ENCODE measurements at regions not wholly inside any gene's neighbourhood (a gene's known extent, or its start where the extent isn't known, plus 50 kb on each side); places are given as distances from the start of the nearest gene placed in this dataset.

DNA sequence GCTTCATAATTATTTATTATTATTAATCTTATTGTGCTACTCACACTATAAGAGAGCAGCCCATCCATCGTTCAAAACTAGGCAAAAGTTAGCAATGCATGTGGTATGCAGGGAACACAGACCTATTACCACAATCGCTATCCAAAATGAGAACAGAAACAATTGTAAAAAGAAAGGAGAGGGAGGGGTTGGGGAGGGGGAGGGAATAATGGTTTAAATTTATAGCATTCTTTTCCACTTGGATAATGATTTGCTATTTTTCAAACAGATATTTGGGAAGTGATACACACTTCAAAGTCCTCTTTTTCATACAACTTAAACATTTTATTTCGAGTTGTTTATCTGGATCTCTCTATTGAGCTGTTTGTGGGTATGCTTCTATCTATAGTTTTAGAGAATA lies 248.6 kb upstream of the SOX5 start:
- TF ChIP-seq, protein P1, sequence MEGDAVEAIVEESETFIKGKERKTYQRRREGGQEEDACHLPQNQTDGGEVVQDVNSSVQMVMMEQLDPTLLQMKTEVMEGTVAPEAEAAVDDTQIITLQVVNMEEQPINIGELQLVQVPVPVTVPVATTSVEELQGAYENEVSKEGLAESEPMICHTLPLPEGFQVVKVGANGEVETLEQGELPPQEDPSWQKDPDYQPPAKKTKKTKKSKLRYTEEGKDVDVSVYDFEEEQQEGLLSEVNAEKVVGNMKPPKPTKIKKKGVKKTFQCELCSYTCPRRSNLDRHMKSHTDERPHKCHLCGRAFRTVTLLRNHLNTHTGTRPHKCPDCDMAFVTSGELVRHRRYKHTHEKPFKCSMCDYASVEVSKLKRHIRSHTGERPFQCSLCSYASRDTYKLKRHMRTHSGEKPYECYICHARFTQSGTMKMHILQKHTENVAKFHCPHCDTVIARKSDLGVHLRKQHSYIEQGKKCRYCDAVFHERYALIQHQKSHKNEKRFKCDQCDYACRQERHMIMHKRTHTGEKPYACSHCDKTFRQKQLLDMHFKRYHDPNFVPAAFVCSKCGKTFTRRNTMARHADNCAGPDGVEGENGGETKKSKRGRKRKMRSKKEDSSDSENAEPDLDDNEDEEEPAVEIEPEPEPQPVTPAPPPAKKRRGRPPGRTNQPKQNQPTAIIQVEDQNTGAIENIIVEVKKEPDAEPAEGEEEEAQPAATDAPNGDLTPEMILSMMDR (IDR thresholded peaks at IDR 0.05; ENCODE audit: extremely low read depth in 1 of 2, insufficient read depth in 1 of 2, low read depth in 1 of 2, low read length in 2 of 2): no peak
- TF ChIP-seq POLR2A (IDR thresholded peaks at IDR 0.05; ENCODE audit: low read depth, low read length): no peak
- TF ChIP-seq POLR2AphosphoS5 (IDR thresholded peaks at IDR 0.05; ENCODE audit: insufficient read depth, low read depth, low read length): no peak
- TF ChIP-seq MYC (IDR thresholded peaks at IDR 0.05; ENCODE audit: low read depth, low read length): no peak
- TF ChIP-seq, protein P2, sequence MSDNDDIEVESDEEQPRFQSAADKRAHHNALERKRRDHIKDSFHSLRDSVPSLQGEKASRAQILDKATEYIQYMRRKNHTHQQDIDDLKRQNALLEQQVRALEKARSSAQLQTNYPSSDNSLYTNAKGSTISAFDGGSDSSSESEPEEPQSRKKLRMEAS (IDR thresholded peaks at IDR 0.05; ENCODE audit: insufficient read depth, insufficient read length): no peak
- no peak for TF ChIP-seq EZH2 (IDR thresholded peaks at IDR 0.05; ENCODE audit: borderline replicate concordance, low read depth, low read length, severe bottlenecking)
- TF ChIP-seq JUN (IDR thresholded peaks at IDR 0.05; ENCODE audit: borderline replicate concordance, insufficient read depth, insufficient read length, low read depth): no peak
- TF ChIP-seq GATA2 (IDR thresholded peaks at IDR 0.05; ENCODE audit: insufficient read depth, insufficient read length, low read depth, low read length): no peak
